Neural cell (in vitro differentiated cells): ENCODE measurements at regions not wholly inside any gene's neighbourhood (a gene's known extent, or its start where the extent isn't known, plus 50 kb on each side); places are given as distances from the start of the nearest gene placed in this dataset.

Source experiments
- H2AFZ ChIP-seq: fragments of 200-600, 300-800 bp; sonication (generic), shearing (Covaris generic); 2 replicates; pipeline ENCODE4 v1.6.0; 2014; ENCODE audit warnings: low read depth, mild to moderate bottlenecking, antibody characterized with exemption, low read length, moderate library complexity
- H3F3A ChIP-seq: fragments of 200-600 bp; shearing (Covaris generic); 2 replicates; pipeline ENCODE4 v1.6.1; 2016; ENCODE audit warnings: mild to moderate bottlenecking, moderate library complexity, mixed read lengths, antibody characterized with exemption, low read length; ENCODE audit not compliant: insufficient read depth, poor library complexity, severe bottlenecking
- H3K27ac ChIP-seq: fragments of 200-600, 300-800 bp; sonication (generic), shearing (Covaris generic); 2 replicates; pipeline ENCODE4 v1.5.1; 2014; ENCODE audit warnings: mild to moderate bottlenecking, low read length, moderate library complexity
- H3K27me3 ChIP-seq: fragments of 300-800, 200-600 bp; sonication (generic), shearing (Covaris generic); 2 replicates; pipeline ENCODE4 v1.6.0; 2014; ENCODE audit warnings: mild to moderate bottlenecking, low read depth, low read length, moderate library complexity; ENCODE audit not compliant: insufficient read depth
- H3K36me3 ChIP-seq: fragments of 300-800, 200-600 bp; sonication (generic), shearing (Covaris generic); 2 replicates; pipeline ENCODE4 v1.5.1; 2014; ENCODE audit warnings: mild to moderate bottlenecking, antibody characterized with exemption, low read length, moderate library complexity; ENCODE audit not compliant: insufficient read depth
- H3K4me2 ChIP-seq: fragments of 300-800, 200-600 bp; sonication (generic), shearing (Covaris generic); 2 replicates; pipeline ENCODE4 v1.6.0; 2014; ENCODE audit warnings: mild to moderate bottlenecking, low read length
- H3K4me3 ChIP-seq: fragments of 300-800, 200-600 bp; sonication (generic), shearing (Covaris generic); 2 replicates; pipeline ENCODE4 v1.5.1; 2014; ENCODE audit warnings: mild to moderate bottlenecking, low read length, moderate library complexity
- H3K79me2 ChIP-seq: fragments of 200-600 bp; shearing (Covaris generic); replicated peaks from 2 replicates; pipeline ENCODE4 v1.6.0; 2014; ENCODE audit warnings: mild to moderate bottlenecking, low read length, moderate library complexity; ENCODE audit not compliant: insufficient read depth
- H3K9ac ChIP-seq: fragments of 300-800, 200-600 bp; sonication (generic), shearing (Covaris generic); 2 replicates; pipeline ENCODE4 v1.6.1; 2016; ENCODE audit warnings: mild to moderate bottlenecking, low read length, mixed read lengths
- H3K9me2 ChIP-seq: fragments of 200-600 bp; shearing (Covaris generic); 2 replicates; pipeline ENCODE4 v1.6.1; 2016; ENCODE audit warnings: mild to moderate bottlenecking, low read length, mixed read lengths; ENCODE audit not compliant: insufficient read depth
- H3K9me3 ChIP-seq: fragments of 200-600, 300-800 bp; sonication (generic), shearing (Covaris generic); 2 replicates; pipeline ENCODE4 v1.6.1; 2016; ENCODE audit warnings: mild to moderate bottlenecking, mixed run types, low read length, moderate library complexity, mixed read lengths
- H4K20me1 ChIP-seq: fragments of 200-600 bp; shearing (Covaris generic); 2 replicates; pipeline ENCODE4 v1.6.1; 2016; ENCODE audit warnings: mild to moderate bottlenecking, mixed run types; ENCODE audit not compliant: insufficient read depth
- EP300 ChIP-seq: fragments of 450-650 bp; conservative IDR thresholded peaks from 2 replicates; pipeline ENCODE4 v1.6.1; 2014; ENCODE audit warnings: antibody characterized with exemption, mild to moderate bottlenecking, moderate library complexity; ENCODE audit not compliant: poor library complexity, severe bottlenecking
- EZH2 ChIP-seq: fragments of 200-600, 300-800 bp; shearing (Covaris generic), sonication (generic); IDR thresholded peaks from 2 replicates; pipeline ENCODE4 v1.6.1; 2014; ENCODE audit warnings: antibody characterized with exemption, low read length, borderline replicate concordance, mild to moderate bottlenecking; ENCODE audit not compliant: insufficient read depth, poor library complexity, severe bottlenecking
- MXI1 ChIP-seq: fragments of 450-650 bp; conservative IDR thresholded peaks from 2 replicates; pipeline ENCODE4 v1.6.1; 2014; ENCODE audit warnings: antibody characterized with exemption, mild to moderate bottlenecking; ENCODE audit not compliant: poor library complexity, severe bottlenecking
- POLR2AphosphoS5 ChIP-seq: IDR thresholded peaks from 2 replicates; pipeline ENCODE4 v1.6.1; 2012
- RAD21 ChIP-seq: fragments of 450-650 bp; conservative IDR thresholded peaks from 2 replicates; pipeline ENCODE4 v1.6.1; 2014; ENCODE audit warnings: antibody characterized with exemption, mild to moderate bottlenecking, moderate library complexity
- SMC3 ChIP-seq: fragments of 450-650 bp; conservative IDR thresholded peaks from 2 replicates; pipeline ENCODE4 v1.6.1; 2014; ENCODE audit warnings: antibody characterized with exemption, mild to moderate bottlenecking, moderate library complexity; ENCODE audit not compliant: poor library complexity
- TAF1 ChIP-seq: IDR thresholded peaks from 2 replicates; pipeline ENCODE4 v1.6.1; 2012; ENCODE audit warnings: low read depth
- TF ChIP-seq, protein P1 (sequence below): fragments of 450-650 bp; IDR thresholded peaks from 2 replicates; pipeline ENCODE4 v1.5.1; 2014; ENCODE audit warnings: antibody characterized with exemption, mild to moderate bottlenecking, moderate library complexity; ENCODE audit not compliant: poor library complexity, severe bottlenecking
- TF ChIP-seq, protein P2 (sequence below): IDR thresholded peaks from 2 replicates; pipeline ENCODE4 v1.6.1; 2012; ENCODE audit warnings: borderline replicate concordance

DNA sequence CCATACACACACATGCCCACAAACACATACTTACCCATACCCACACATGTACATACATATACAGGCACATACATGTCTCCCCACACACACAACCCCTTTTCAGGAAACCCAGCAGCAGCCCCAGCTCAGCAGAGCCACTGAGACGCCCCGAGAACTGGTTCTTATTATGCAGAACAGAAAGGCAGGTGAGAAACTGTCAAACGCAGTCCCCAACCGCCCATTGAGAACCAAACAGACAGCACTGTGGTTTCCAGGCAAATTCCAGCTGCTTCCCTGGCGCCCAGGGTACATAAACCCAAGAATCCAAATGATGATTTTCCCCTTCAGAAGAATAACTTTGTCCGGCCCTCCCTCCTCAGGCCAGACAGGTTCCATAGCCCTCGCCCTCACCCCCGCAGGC, 366.6 kb upstream of the ZMIZ1 start:
- H3K36me3 ChIP-seq = no peaks in the 10 kb centered on the region
- H3K9me3 ChIP-seq = no peaks in the 10 kb centered on the region
- no peak overlapping the region for H3K9ac ChIP-seq
- no peaks in the 10 kb centered on the region for H3F3A ChIP-seq
- no peak overlapping the region for H3K27ac ChIP-seq
- H3K79me2 ChIP-seq = no peaks in the 10 kb centered on the region
- H3K27me3 ChIP-seq = no peaks in the 10 kb centered on the region
- H2AFZ ChIP-seq = no peak overlapping the region
- TF ChIP-seq MXI1 = no peak
- no peak for TF ChIP-seq RAD21
- no peak for TF ChIP-seq TAF1
- TF ChIP-seq, protein P1, sequence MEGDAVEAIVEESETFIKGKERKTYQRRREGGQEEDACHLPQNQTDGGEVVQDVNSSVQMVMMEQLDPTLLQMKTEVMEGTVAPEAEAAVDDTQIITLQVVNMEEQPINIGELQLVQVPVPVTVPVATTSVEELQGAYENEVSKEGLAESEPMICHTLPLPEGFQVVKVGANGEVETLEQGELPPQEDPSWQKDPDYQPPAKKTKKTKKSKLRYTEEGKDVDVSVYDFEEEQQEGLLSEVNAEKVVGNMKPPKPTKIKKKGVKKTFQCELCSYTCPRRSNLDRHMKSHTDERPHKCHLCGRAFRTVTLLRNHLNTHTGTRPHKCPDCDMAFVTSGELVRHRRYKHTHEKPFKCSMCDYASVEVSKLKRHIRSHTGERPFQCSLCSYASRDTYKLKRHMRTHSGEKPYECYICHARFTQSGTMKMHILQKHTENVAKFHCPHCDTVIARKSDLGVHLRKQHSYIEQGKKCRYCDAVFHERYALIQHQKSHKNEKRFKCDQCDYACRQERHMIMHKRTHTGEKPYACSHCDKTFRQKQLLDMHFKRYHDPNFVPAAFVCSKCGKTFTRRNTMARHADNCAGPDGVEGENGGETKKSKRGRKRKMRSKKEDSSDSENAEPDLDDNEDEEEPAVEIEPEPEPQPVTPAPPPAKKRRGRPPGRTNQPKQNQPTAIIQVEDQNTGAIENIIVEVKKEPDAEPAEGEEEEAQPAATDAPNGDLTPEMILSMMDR = no peak
- TF ChIP-seq EZH2 = no peak
- H4K20me1 ChIP-seq = no peaks in the 10 kb centered on the region
- no peak overlapping the region for H3K4me3 ChIP-seq
- H3K9me2 ChIP-seq = no peaks in the 10 kb centered on the region
- H3K4me2 ChIP-seq = no peak overlapping the region

DNA sequence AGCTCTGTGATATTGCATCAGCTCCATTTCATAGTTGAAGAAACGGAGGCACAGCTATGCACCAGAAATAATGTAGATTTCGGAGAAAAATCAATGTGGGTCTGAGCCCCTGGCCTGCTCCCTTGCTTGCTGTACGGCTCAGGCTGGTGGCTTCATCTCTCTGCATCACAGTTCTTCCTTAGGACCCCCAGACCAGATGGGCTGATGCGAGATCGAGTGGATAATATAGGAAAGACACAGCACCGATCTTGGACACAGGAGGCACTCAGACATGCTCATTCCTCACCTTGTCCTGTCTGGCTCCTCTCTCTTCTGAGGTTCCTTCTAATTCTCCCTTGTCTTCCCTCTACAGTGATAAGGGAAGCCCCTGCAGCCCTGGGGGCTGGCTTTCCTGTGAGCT, 365.9 kb upstream of the ZMIZ1 start:
- Histone ChIP-seq H2AFZ (no peak overlapping the region), H3K4me3 (no peak overlapping the region), H3K9me3 (no peaks in the 10 kb centered on the region), H4K20me1 (no peaks in the 10 kb centered on the region), H3K27me3 (no peaks in the 10 kb centered on the region), H3K36me3 (no peaks in the 10 kb centered on the region), H3K79me2 (no peaks in the 10 kb centered on the region), H3K4me2 (no peak overlapping the region), H3K9me2 (no peaks in the 10 kb centered on the region), H3K9ac (no peak overlapping the region), H3F3A (no peaks in the 10 kb centered on the region), H3K27ac (no peak overlapping the region)
- TF ChIP-seq RAD21 (no peak), TAF1 (no peak), EZH2 (no peak), EP300 (no peak), SMC3 (no peak)

DNA sequence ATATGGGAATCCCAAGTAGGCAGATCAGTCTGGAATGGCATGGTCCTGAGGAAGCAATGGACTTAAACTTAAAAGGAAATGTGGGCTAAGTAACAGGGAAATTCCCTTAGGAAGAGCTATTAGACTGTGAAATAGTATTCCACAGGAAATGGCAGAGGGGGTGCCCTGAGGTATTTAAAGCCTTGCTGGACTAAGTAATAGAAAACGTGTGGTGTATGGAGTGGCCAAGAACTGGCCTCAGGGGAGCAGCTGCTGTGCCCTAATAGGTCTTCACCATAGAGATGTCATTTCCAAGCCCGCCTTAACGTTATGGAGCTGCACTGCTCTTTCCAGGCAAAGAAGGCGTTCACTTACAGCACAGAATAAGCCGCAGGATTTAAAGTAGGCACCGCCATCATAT, 365.2 kb upstream of the ZMIZ1 start:
- no peak overlapping the region for H3K27ac ChIP-seq
- no peaks in the 10 kb centered on the region for H3K79me2 ChIP-seq
- no peaks in the 10 kb centered on the region for H3K9me3 ChIP-seq
- TF ChIP-seq SMC3 = no peak
- TF ChIP-seq, protein P1 = no peak
- no peak for TF ChIP-seq MXI1
- TF ChIP-seq, protein P2, sequence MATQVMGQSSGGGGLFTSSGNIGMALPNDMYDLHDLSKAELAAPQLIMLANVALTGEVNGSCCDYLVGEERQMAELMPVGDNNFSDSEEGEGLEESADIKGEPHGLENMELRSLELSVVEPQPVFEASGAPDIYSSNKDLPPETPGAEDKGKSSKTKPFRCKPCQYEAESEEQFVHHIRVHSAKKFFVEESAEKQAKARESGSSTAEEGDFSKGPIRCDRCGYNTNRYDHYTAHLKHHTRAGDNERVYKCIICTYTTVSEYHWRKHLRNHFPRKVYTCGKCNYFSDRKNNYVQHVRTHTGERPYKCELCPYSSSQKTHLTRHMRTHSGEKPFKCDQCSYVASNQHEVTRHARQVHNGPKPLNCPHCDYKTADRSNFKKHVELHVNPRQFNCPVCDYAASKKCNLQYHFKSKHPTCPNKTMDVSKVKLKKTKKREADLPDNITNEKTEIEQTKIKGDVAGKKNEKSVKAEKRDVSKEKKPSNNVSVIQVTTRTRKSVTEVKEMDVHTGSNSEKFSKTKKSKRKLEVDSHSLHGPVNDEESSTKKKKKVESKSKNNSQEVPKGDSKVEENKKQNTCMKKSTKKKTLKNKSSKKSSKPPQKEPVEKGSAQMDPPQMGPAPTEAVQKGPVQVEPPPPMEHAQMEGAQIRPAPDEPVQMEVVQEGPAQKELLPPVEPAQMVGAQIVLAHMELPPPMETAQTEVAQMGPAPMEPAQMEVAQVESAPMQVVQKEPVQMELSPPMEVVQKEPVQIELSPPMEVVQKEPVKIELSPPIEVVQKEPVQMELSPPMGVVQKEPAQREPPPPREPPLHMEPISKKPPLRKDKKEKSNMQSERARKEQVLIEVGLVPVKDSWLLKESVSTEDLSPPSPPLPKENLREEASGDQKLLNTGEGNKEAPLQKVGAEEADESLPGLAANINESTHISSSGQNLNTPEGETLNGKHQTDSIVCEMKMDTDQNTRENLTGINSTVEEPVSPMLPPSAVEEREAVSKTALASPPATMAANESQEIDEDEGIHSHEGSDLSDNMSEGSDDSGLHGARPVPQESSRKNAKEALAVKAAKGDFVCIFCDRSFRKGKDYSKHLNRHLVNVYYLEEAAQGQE = no peak
- TF ChIP-seq TAF1 = no peak
- TF ChIP-seq POLR2AphosphoS5 = no peak
- no peak for TF ChIP-seq EP300
- TF ChIP-seq EZH2 = no peak
- no peak for TF ChIP-seq RAD21
- no peak overlapping the region for H3K4me2 ChIP-seq
- H3K9ac ChIP-seq = no peak overlapping the region
- no peaks in the 10 kb centered on the region for H4K20me1 ChIP-seq
- H3K36me3 ChIP-seq = no peaks in the 10 kb centered on the region
- no peaks in the 10 kb centered on the region for H3K27me3 ChIP-seq
- no peak overlapping the region for H2AFZ ChIP-seq
- H3K4me3 ChIP-seq = no peak overlapping the region
- H3K9me2 ChIP-seq = no peaks in the 10 kb centered on the region
- H3F3A ChIP-seq = no peaks in the 10 kb centered on the region
